WERI-Rb-1 (cell line): ENCODE measurements at regions not wholly inside any gene's neighbourhood (a gene's known extent, or its start where the extent isn't known, plus 50 kb on each side); places are given as distances from the start of the nearest gene placed in this dataset.

Experiments
- DNase-seq: peaks from one replicate; pipeline ENCODE4 v3.0.0-alpha.2; 2020
- H3K27ac ChIP-seq: fragments of 250-450 bp; sonication (Bioruptor Pico); 2 replicates; pipeline ENCODE4 v1.5.1; 2020; ENCODE audit warnings: mild to moderate bottlenecking, moderate library complexity
- H3K27me3 ChIP-seq: fragments of 250-450 bp; sonication (Bioruptor Pico); 2 replicates; pipeline ENCODE4 v1.5.1; 2021; ENCODE audit warnings: mild to moderate bottlenecking, low read depth, moderate library complexity; ENCODE audit not compliant: insufficient read depth, severe bottlenecking
- H3K36me3 ChIP-seq: fragments of 250-450 bp; sonication (Bioruptor Pico); 2 replicates; pipeline ENCODE4 v1.5.1; 2020; ENCODE audit warnings: mild to moderate bottlenecking, moderate library complexity
- H3K4me3 ChIP-seq: 2 replicates; pipeline ENCODE4 v1.5.1; 2011; ENCODE audit warnings: low read depth, mild to moderate bottlenecking, control low read depth, low read length
- H3K9me3 ChIP-seq: fragments of 250-450 bp; sonication (Bioruptor Pico); 2 replicates; pipeline ENCODE4 v1.5.1; 2021; ENCODE audit warnings: mild to moderate bottlenecking, moderate library complexity; ENCODE audit not compliant: severe bottlenecking
- CTCF ChIP-seq: IDR thresholded peaks from 2 replicates; pipeline ENCODE4 v1.5.1; 2011; ENCODE audit warnings: low read depth, mild to moderate bottlenecking, control low read depth, inconsistent platforms, low read length

- DNase-seq: no peak
These were observed 68.7 kb upstream of the SNRK start for GRCh38 chr3:43217633-43218032.

GRCh38 chr3:43217206-43217605, 69.1 kb upstream of the SNRK start:
- no peak overlapping the region for H3K27ac ChIP-seq
- no peaks in the 10 kb centered on the region for H3K27me3 ChIP-seq
- no peaks in the 10 kb centered on the region for H3K36me3 ChIP-seq
- H3K4me3 ChIP-seq: no peak overlapping the region
- H3K9me3 ChIP-seq: no peaks in the 10 kb centered on the region
- no peak for TF ChIP-seq CTCF
- no peak for DNase-seq

More at GRCh38 chr3:43217633-43218032, 68.7 kb upstream of the SNRK start:
- Histone ChIP-seq H3K4me3 (no peak overlapping the region), H3K27ac (no peak overlapping the region), H3K9me3 (no peaks in the 10 kb centered on the region), H3K36me3 (no peaks in the 10 kb centered on the region), H3K27me3 (no peaks in the 10 kb centered on the region)
- TF ChIP-seq CTCF: no peak

GRCh38 chr3:43215663-43216275, 70.6 kb upstream of the SNRK start:
- H3K27ac ChIP-seq: no peak overlapping the region
- no peak for DNase-seq
- H3K4me3 ChIP-seq: no peak overlapping the region
- TF ChIP-seq CTCF: peak; percentile 33; the same call in 1 of the 2 replicates
- H3K36me3 ChIP-seq: no peaks in the 10 kb centered on the region
- no peaks in the 10 kb centered on the region for H3K27me3 ChIP-seq
- no peaks in the 10 kb centered on the region for H3K9me3 ChIP-seq

GRCh38 chr3:43215138-43215537, 71.2 kb upstream of the SNRK start:
- no peaks in the 10 kb centered on the region for H3K9me3 ChIP-seq
- H3K27me3 ChIP-seq: no peaks in the 10 kb centered on the region
- no peak for DNase-seq
- no peaks in the 10 kb centered on the region for H3K36me3 ChIP-seq
- H3K4me3 ChIP-seq: no peak overlapping the region
- TF ChIP-seq CTCF: no peak
- H3K27ac ChIP-seq: no peak overlapping the region

- no peaks in the 10 kb centered on the region for H3K36me3 ChIP-seq
- H3K4me3 ChIP-seq: no peak overlapping the region
- H3K27ac ChIP-seq: no peak overlapping the region
- no peaks in the 10 kb centered on the region for H3K27me3 ChIP-seq
- DNase-seq: no peak
- H3K9me3 ChIP-seq: no peaks in the 10 kb centered on the region
- TF ChIP-seq CTCF: no peak
These were observed 71.7 kb upstream of the SNRK start for GRCh38 chr3:43214616-43215015.

GRCh38 chr3:43213631-43214030, 72.7 kb upstream of the SNRK start:
- Histone ChIP-seq H3K36me3 (no peaks in the 10 kb centered on the region), H3K9me3 (no peaks in the 10 kb centered on the region), H3K27me3 (no peaks in the 10 kb centered on the region), H3K4me3 (no peak overlapping the region), H3K27ac (no peak overlapping the region)
- TF ChIP-seq CTCF: no peak
- DNase-seq: no peak
